DOHH2 (cell line): ENCODE measurements at regions not wholly inside any gene's neighbourhood (a gene's known extent, or its start where the extent isn't known, plus 50 kb on each side); places are given as distances from the start of the nearest gene placed in this dataset.

Experiments
- EZH2phosphoT487 ChIP-seq: fragments of 200-600 bp; sonication (generic); IDR thresholded peaks from 2 replicates; pipeline ENCODE4 v1.6.1; 2017; ENCODE audit warnings: borderline replicate concordance, mild to moderate bottlenecking, antibody characterized with exemption, low read length, moderate library complexity, mixed read lengths
- TF ChIP-seq, protein P1 (sequence below): fragments of 200-600 bp; sonication (generic); IDR thresholded peaks from one replicate; pipeline ENCODE4 v1.5.1; 2014; ENCODE audit warnings: antibody characterized with exemption, mild to moderate bottlenecking, low read depth, low read length; ENCODE audit not compliant: poor library complexity, severe bottlenecking

DNA sequence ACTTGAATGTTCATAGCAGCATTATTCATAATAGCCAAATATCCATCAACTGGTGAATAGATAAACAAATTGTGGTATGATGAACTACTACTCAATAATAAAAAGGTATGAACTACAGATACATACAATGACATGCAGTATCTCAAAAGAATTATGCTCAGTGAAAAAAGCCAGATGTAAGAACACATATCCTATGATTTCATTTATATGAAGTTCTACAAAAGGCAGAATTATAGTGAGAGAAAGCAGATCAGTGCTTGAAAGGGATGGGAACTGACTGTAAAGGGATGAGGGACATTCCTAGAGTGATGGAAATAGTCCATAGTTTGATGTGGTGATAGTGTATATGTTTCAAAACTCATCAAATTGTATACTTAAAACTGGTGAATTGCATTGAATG is 339.0 kb downstream of the ENC1 start:
- TF ChIP-seq, protein P1, sequence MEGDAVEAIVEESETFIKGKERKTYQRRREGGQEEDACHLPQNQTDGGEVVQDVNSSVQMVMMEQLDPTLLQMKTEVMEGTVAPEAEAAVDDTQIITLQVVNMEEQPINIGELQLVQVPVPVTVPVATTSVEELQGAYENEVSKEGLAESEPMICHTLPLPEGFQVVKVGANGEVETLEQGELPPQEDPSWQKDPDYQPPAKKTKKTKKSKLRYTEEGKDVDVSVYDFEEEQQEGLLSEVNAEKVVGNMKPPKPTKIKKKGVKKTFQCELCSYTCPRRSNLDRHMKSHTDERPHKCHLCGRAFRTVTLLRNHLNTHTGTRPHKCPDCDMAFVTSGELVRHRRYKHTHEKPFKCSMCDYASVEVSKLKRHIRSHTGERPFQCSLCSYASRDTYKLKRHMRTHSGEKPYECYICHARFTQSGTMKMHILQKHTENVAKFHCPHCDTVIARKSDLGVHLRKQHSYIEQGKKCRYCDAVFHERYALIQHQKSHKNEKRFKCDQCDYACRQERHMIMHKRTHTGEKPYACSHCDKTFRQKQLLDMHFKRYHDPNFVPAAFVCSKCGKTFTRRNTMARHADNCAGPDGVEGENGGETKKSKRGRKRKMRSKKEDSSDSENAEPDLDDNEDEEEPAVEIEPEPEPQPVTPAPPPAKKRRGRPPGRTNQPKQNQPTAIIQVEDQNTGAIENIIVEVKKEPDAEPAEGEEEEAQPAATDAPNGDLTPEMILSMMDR: no peak
- TF ChIP-seq EZH2phosphoT487: no peak
